ENCODE measurements at regions not wholly inside any gene's neighbourhood (a gene's known extent, or its start where the extent isn't known, plus 50 kb on each side); places are given as distances from the start of the nearest gene placed in this dataset.

GRCh38 chr12:95412482-95413311, 61.3 kb upstream of the METAP2 start:
- ChIA-PET CTCF (interaction anchor here (1.0 kb wide), 1 partner anchor 9 kb away, joined by 3 read pairs; no protein-coding TSS in a partner anchor), POLR2A (interaction anchor here (0.6 kb wide), 1 partner anchor 10 kb away, joined by 3 read pairs; no protein-coding TSS in a partner anchor)
- H3K9me2 ChIP-seq = no peaks in the 10 kb centered on the region
- H2AFZ ChIP-seq (ENCODE audit: low read depth) = no peak overlapping the region
- H4K20me1 ChIP-seq (ENCODE audit: insufficient read depth) = no peaks in the 10 kb centered on the region
- H3F3A ChIP-seq (replicated peaks; ENCODE audit: insufficient read depth) = no peaks in the 10 kb centered on the region
- no peak overlapping the region for H3K4me2 ChIP-seq
- no peaks in the 10 kb centered on the region for H3K9me3 ChIP-seq
- no peaks in the 10 kb centered on the region for H3K36me3 ChIP-seq (replicated peaks in 1 of 2; ENCODE audit: control insufficient read depth in 1 of 2, insufficient read depth in 2 of 2, low read length in 1 of 2)
- H3K4me1 ChIP-seq (ENCODE audit: control insufficient read depth in 1 of 2, insufficient read depth in 2 of 2, low read depth in 1 of 2, low read length in 1 of 2) = no peaks in the 10 kb centered on the region
- no peak for TF ChIP-seq FOXM1 (IDR thresholded peaks at IDR 0.05; ENCODE audit: low read depth)
- no peak for TF ChIP-seq TCF12 (IDR thresholded peaks at IDR 0.05)
- TF ChIP-seq, protein P1, sequence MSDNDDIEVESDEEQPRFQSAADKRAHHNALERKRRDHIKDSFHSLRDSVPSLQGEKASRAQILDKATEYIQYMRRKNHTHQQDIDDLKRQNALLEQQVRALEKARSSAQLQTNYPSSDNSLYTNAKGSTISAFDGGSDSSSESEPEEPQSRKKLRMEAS (IDR thresholded peaks at IDR 0.05; ENCODE audit: low read depth) = no peak
- no peak for TF ChIP-seq IRF3 (IDR thresholded peaks at IDR 0.05; ENCODE audit: low read depth, low read length)
- TF ChIP-seq EZH2phosphoT487 (IDR thresholded peaks at IDR 0.05; ENCODE audit: borderline replicate concordance, low read depth) = no peak
- TF ChIP-seq CHD2 (IDR thresholded peaks at IDR 0.05; ENCODE audit: low read length, partially characterized antibody) = no peak
- DNase-seq = no peak
- H3K27ac ChIP-seq (ENCODE audit: low read depth in 2 of 2, low read length in 1 of 2) = no peak overlapping the region
- no peaks in the 10 kb centered on the region for H3K79me2 ChIP-seq (ENCODE audit: insufficient read depth)
- H3K9ac ChIP-seq = no peak overlapping the region
- 48% methylated on average over 4 of the region's 4 CpGs for WGBS (ENCODE audit: low lambda C conversion rate)
- no peak overlapping the region for H3K4me3 ChIP-seq (ENCODE audit: low read depth in 2 of 2, low read length in 1 of 2)
- no peaks in the 10 kb centered on the region for H3K27me3 ChIP-seq (ENCODE audit: insufficient read depth)

- no peak overlapping the region for H3K4me2 ChIP-seq
- no peak overlapping the region for H3K9ac ChIP-seq
- no peaks in the 10 kb centered on the region for H4K20me1 ChIP-seq (ENCODE audit: insufficient read depth)
- no peak for TF ChIP-seq RAD21 (IDR thresholded peaks at IDR 0.05; ENCODE audit: low read length)
- TF ChIP-seq JUND (IDR thresholded peaks at IDR 0.05) = no peak
- no peak overlapping the region for H3K4me3 ChIP-seq (ENCODE audit: low read depth in 2 of 2, low read length in 1 of 2)
- no peaks in the 10 kb centered on the region for H3K27me3 ChIP-seq (ENCODE audit: insufficient read depth)
- no peak for DNase-seq
- no peaks in the 10 kb centered on the region for H3F3A ChIP-seq (replicated peaks; ENCODE audit: insufficient read depth)
- H3K36me3 ChIP-seq (replicated peaks in 1 of 2; ENCODE audit: control insufficient read depth in 1 of 2, insufficient read depth in 2 of 2, low read length in 1 of 2) = no peaks in the 10 kb centered on the region
- no peaks in the 10 kb centered on the region for H3K4me1 ChIP-seq (ENCODE audit: control insufficient read depth in 1 of 2, insufficient read depth in 2 of 2, low read depth in 1 of 2, low read length in 1 of 2)
- no peaks in the 10 kb centered on the region for H3K9me2 ChIP-seq
- no peaks in the 10 kb centered on the region for H3K79me2 ChIP-seq (ENCODE audit: insufficient read depth)
- no peak overlapping the region for H2AFZ ChIP-seq (ENCODE audit: low read depth)
- H3K9me3 ChIP-seq = no peaks in the 10 kb centered on the region
- no peak overlapping the region for H3K27ac ChIP-seq (ENCODE audit: low read depth in 2 of 2, low read length in 1 of 2)
- CTCF ChIA-PET = no interaction called here
- POLR2A ChIA-PET = no interaction called here
- whole genome bisulfite sequencing (ENCODE audit: low lambda C conversion rate) = 76% methylated on average over 3 of the region's 3 CpGs
Measured at GRCh38 chr12:95413576-95413975, 60.4 kb upstream of the METAP2 start.

DNA sequence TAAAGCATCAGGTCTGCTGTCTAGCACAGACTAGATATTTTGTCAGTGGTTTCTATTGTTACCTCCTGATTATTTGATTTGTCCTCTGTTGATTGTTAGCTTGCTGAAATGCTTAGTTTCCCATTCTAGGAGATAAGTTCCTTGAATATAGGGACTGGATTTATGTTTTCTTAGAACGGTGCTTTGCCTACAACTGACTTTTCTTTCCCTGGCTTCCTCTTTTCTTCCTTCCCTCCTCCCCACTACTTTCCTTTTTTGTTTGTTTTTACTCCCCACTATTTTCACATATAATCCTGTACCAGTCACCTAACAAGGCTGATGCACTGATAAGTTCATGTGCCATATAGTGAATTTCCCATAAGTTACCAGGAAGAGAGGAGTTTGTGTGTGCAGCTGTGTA, 58.5 kb upstream of the METAP2 start:
- no peaks in the 10 kb centered on the region for H3K79me2 ChIP-seq (ENCODE audit: insufficient read depth)
- H3K27ac ChIP-seq (ENCODE audit: low read depth in 2 of 2, low read length in 1 of 2) = no peak overlapping the region
- H3K36me3 ChIP-seq (replicated peaks in 1 of 2; ENCODE audit: control insufficient read depth in 1 of 2, insufficient read depth in 2 of 2, low read length in 1 of 2) = no peaks in the 10 kb centered on the region
- no peak overlapping the region for H2AFZ ChIP-seq (ENCODE audit: low read depth)
- no peaks in the 10 kb centered on the region for H3K4me1 ChIP-seq (ENCODE audit: control insufficient read depth in 1 of 2, insufficient read depth in 2 of 2, low read depth in 1 of 2, low read length in 1 of 2)
- H3K9me3 ChIP-seq = no peaks in the 10 kb centered on the region
- H4K20me1 ChIP-seq (ENCODE audit: insufficient read depth) = no peaks in the 10 kb centered on the region
- no peak overlapping the region for H3K9ac ChIP-seq
- no peaks in the 10 kb centered on the region for H3K27me3 ChIP-seq (ENCODE audit: insufficient read depth)
- DNase-seq = no peak
- no peak overlapping the region for H3K4me3 ChIP-seq (ENCODE audit: low read depth in 2 of 2, low read length in 1 of 2)
- WGBS (ENCODE audit: low lambda C conversion rate) = 50% methylated on average over 1 of the region's 1 CpG
- no peak overlapping the region for H3K4me2 ChIP-seq
- ChIA-PET POLR2A (no interaction called here), CTCF (no interaction called here)
- no peaks in the 10 kb centered on the region for H3F3A ChIP-seq (replicated peaks; ENCODE audit: insufficient read depth)
- H3K9me2 ChIP-seq = no peaks in the 10 kb centered on the region
- TF ChIP-seq RFX5 (IDR thresholded peaks at IDR 0.05; ENCODE audit: low read length) (no peak), JUND (IDR thresholded peaks at IDR 0.05) (no peak), IRF3 (IDR thresholded peaks at IDR 0.05; ENCODE audit: low read depth, low read length) (no peak), NFIC (IDR thresholded peaks at IDR 0.05; ENCODE audit: borderline replicate concordance) (no peak), EZH2phosphoT487 (IDR thresholded peaks at IDR 0.05; ENCODE audit: borderline replicate concordance, low read depth) (no peak), USF1 (IDR thresholded peaks at IDR 0.05; ENCODE audit: borderline replicate concordance, low read depth) (no peak)
- TF ChIP-seq, protein P2, sequence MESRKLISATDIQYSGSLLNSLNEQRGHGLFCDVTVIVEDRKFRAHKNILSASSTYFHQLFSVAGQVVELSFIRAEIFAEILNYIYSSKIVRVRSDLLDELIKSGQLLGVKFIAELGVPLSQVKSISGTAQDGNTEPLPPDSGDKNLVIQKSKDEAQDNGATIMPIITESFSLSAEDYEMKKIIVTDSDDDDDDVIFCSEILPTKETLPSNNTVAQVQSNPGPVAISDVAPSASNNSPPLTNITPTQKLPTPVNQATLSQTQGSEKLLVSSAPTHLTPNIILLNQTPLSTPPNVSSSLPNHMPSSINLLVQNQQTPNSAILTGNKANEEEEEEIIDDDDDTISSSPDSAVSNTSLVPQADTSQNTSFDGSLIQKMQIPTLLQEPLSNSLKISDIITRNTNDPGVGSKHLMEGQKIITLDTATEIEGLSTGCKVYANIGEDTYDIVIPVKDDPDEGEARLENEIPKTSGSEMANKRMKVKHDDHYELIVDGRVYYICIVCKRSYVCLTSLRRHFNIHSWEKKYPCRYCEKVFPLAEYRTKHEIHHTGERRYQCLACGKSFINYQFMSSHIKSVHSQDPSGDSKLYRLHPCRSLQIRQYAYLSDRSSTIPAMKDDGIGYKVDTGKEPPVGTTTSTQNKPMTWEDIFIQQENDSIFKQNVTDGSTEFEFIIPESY (IDR thresholded peaks at IDR 0.05; ENCODE audit: borderline replicate concordance, low read depth) = no peak
- TF ChIP-seq, protein P3, sequence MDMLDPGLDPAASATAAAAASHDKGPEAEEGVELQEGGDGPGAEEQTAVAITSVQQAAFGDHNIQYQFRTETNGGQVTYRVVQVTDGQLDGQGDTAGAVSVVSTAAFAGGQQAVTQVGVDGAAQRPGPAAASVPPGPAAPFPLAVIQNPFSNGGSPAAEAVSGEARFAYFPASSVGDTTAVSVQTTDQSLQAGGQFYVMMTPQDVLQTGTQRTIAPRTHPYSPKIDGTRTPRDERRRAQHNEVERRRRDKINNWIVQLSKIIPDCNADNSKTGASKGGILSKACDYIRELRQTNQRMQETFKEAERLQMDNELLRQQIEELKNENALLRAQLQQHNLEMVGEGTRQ (IDR thresholded peaks at IDR 0.05; ENCODE audit: borderline replicate concordance, low read depth, low read length) = no peak
- TF ChIP-seq, protein P1 (IDR thresholded peaks at IDR 0.05; ENCODE audit: low read depth) = no peak

Measured in SK-N-SH (cell line).